GM12874 (cell line): ENCODE measurements at regions not wholly inside any gene's neighbourhood (a gene's known extent, or its start where the extent isn't known, plus 50 kb on each side); places are given as distances from the start of the nearest gene placed in this dataset.

ENCODE experiments used
- TF ChIP-seq, protein P1 (sequence below): IDR thresholded peaks from 2 replicates; pipeline ENCODE4 v1.5.1; 2011; ENCODE audit warnings: low read depth, mild to moderate bottlenecking, control low read depth, low read length, moderate library complexity; ENCODE audit not compliant: insufficient read depth

DNA sequence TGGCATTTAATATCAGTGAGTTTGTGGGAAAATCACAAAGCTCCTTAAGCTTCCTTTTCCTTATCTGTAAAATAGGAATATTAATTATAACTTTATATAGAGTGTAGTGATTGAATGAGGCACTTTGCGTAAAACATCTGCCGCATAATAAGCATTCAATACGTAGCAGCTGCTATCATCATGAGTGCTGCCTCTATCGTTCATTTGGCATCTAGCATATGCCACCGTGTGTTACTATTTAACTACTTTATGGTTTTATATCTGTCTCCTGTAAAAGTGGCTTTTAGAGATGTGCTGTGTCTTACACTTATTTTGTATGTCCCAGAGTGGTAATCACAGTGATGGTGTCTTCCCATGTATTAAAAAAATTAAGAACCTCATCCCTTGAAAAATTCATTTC, 729.6 kb downstream of the SORCS3 start:
- TF ChIP-seq, protein P1, sequence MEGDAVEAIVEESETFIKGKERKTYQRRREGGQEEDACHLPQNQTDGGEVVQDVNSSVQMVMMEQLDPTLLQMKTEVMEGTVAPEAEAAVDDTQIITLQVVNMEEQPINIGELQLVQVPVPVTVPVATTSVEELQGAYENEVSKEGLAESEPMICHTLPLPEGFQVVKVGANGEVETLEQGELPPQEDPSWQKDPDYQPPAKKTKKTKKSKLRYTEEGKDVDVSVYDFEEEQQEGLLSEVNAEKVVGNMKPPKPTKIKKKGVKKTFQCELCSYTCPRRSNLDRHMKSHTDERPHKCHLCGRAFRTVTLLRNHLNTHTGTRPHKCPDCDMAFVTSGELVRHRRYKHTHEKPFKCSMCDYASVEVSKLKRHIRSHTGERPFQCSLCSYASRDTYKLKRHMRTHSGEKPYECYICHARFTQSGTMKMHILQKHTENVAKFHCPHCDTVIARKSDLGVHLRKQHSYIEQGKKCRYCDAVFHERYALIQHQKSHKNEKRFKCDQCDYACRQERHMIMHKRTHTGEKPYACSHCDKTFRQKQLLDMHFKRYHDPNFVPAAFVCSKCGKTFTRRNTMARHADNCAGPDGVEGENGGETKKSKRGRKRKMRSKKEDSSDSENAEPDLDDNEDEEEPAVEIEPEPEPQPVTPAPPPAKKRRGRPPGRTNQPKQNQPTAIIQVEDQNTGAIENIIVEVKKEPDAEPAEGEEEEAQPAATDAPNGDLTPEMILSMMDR: no peak

DNA sequence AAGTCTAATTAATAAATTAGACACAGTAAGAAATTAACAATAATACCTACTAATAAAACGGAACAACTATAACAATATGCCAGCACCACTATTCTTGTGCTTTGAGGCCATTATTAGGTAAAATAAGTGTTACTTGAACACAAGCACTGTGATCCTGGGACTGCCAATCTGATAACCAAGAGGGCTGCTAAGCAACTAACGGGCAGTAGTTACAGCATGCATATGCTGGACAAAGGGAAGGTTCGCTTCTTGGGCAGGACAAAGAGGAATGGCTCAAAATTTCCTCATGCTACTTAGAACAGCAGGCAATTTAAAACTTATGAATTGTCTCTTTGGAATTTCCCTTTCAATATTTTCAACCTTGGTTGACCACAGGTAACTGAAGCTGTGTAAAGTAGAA, 718.6 kb downstream of the SORCS3 start:
- TF ChIP-seq, protein P1: no peak

DNA sequence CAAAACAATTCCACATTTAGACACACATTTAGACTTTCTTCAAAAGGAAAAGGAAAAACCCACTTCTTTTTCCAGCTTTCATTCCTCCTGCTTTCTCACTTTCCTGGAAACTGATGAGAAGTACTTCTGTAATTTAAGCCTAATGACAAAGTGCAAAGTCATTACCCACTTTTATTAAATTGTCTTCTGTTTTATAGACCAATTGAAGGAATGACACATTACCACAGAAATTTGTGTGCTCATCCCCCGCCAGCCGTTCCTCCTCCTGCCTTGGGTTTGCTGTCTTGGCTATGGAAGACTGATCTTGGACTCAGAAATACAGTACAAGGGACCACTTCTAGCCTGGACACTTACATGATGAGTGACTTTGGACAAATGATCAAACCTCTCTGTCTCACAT, 717.8 kb downstream of the SORCS3 start:
- TF ChIP-seq, protein P1: no peak

DNA sequence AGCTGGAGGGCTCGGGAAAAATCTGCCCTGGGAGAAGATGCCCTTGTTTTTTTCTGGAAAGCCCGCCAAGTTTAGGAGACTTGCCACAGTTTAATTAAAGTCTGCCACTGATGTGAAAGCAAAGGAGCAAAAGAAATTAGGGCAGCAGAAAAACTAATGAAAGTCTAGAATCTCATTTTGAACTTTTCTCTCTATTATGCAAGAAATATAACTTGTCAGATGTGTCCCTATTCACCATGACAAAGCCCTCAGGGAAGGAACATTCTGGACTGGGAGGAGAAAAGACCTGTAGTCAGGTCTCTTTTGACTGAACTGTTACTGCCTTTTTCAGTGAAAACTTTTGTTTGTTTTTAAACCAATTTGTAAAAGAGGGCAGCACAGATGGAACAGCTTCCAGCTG, 715.5 kb downstream of the SORCS3 start:
- TF ChIP-seq, protein P1: no peak

DNA sequence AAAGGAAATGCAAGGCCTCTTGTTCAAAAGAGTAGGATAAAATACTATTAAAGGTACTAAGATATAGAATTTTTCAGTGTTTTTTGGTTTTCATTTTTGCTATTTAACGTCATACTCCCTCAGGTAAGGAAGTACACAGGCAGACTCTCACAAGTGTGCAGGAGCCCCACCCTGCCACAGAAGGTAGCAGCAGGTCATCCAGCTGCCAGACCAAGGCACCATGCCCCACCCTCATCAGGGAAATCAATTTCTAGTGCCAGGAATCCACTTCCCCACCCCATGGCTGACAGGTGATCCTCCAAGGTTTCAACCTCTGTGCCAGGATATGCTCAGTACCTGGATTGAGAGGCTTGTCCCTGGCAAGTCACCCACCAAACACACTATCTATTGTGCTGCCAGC, 712.9 kb downstream of the SORCS3 start:
- TF ChIP-seq, protein P1: no peak

DNA sequence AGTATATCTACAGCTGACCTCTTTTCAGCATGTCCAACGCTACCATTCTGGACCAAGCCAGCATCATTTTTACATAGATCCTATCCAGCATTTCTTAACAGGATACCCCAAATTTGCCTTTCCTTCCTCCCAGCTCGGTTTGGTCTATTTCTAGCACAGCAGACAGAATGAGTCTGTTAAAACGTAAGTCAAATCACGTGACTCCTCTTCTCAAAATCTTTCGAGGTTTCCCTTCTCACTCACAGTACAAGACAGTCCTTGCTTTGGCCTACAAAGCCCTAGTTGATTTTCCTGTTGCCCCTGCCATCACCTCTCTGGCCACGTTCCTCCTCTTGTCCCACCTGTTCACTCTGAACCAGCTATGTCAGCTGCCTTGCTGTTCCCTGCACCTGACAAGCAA, 711.7 kb downstream of the SORCS3 start:
- TF ChIP-seq, protein P1: no peak

DNA sequence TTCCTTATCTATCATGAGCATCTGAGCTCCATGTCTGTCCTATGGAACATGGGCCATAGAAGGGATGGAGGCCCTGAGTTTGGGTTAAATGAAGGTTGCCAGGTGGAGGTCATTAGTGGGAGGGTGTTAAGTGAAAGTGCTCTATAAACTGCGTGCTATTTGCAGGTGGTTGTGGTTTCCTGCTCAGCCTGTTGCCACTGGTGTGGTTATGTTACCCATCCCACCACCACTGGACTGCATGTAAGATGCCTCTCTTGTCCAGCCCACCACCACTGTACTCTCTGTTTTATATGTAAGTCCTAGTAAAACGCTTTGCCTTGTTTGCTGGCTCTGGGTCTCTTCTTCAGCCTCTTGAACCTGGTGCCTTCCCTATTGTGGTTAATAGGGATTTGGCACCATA, 711.2 kb downstream of the SORCS3 start:
- TF ChIP-seq, protein P1: no peak

DNA sequence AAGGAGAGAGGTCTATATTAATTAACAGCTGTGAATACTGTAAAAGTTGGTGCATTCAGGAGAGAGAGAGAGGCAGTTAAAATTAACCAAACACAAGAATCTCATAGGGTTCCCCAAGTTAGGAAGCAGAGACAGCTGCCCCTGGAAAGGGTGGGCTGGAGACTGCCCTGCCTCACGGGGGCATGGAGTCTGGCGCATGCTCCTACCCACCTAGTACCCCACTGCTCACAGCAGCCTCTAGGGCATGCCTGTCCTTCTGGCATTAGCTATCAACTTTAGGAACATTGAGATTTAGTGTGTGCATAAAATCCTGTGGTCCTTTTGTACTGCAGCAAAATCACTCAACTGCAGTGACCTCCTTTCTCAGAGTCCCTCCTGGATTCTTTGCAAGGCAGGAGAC, 710.1 kb downstream of the SORCS3 start:
- TF ChIP-seq, protein P1: no peak
